ENCODE measurements at regions not wholly inside any gene's neighbourhood (a gene's known extent, or its start where the extent isn't known, plus 50 kb on each side); places are given as distances from the start of the nearest gene placed in this dataset.

DNA sequence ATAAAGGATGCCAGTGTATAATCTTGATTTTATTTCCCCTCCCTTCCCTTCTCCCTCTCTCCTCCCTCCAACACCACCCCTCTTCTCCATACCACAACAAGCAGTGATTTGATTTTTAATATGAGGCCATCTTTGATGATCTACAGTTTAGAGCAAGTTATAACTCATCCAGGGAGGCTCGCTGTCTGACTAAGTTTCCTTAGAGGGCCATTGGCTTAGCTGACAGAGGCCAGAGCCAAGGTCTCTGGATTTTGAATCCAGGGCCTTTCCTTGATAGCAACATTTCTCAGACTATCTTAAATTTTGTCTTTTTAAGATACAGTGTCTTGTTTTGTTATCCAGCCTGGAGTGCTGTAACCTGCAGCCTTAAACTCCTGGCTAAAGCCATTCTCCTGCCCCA, 431.0 kb upstream of the USP24 start:
- TF ChIP-seq, protein P1, sequence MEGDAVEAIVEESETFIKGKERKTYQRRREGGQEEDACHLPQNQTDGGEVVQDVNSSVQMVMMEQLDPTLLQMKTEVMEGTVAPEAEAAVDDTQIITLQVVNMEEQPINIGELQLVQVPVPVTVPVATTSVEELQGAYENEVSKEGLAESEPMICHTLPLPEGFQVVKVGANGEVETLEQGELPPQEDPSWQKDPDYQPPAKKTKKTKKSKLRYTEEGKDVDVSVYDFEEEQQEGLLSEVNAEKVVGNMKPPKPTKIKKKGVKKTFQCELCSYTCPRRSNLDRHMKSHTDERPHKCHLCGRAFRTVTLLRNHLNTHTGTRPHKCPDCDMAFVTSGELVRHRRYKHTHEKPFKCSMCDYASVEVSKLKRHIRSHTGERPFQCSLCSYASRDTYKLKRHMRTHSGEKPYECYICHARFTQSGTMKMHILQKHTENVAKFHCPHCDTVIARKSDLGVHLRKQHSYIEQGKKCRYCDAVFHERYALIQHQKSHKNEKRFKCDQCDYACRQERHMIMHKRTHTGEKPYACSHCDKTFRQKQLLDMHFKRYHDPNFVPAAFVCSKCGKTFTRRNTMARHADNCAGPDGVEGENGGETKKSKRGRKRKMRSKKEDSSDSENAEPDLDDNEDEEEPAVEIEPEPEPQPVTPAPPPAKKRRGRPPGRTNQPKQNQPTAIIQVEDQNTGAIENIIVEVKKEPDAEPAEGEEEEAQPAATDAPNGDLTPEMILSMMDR (IDR thresholded peaks at IDR 0.05), result no peak
- TF ChIP-seq POLR2A (IDR thresholded peaks at IDR 0.05) (no peak), EP300 (IDR thresholded peaks at IDR 0.05) (no peak), POLR2AphosphoS5 (IDR thresholded peaks at IDR 0.05) (no peak)

Data from suprapubic skin (tissue), 4 donors.